Natural killer cell treated with Interleukin-12 subunit alpha and Interleukin-12 subunit beta and Interleukin-15 and Interleukin-18, amount 100 ng/mL, for 72 hours (primary cell): ENCODE measurements at regions not wholly inside any gene's neighbourhood (a gene's known extent, or its start where the extent isn't known, plus 50 kb on each side); places are given as distances from the start of the nearest gene placed in this dataset.

Source experiments
- ATAC-seq, 2 donors: fragments of 150-1000 bp; cut with Tn5 transposase in 1 of 2; sonication (Bioruptor Pico), chemical (Tn5 transposase) in 1 of 2; 2 replicates each; pipeline ENCODE4 v1.10.0; 2021
- DNase-seq: peaks from one replicate; pipeline ENCODE4 v3.0.0; 2022; ENCODE audit warnings: low spot score
- H3K27ac Mint-ChIP-seq, 2 donors: 1 replicate in 1 of 2; 2 replicates in 1 of 2; pipeline ENCODE4 v1.8.0; 2022; ENCODE audit warnings: mixed read lengths in 2 of 2, mild to moderate bottlenecking in 1 of 2, moderate library complexity in 1 of 2
- H3K27me3 Mint-ChIP-seq, 2 donors: 1 replicate in 1 of 2; 2 replicates in 1 of 2; pipeline ENCODE4 v1.8.0; 2022; ENCODE audit warnings: mixed read lengths in 2 of 2
- H3K36me3 Mint-ChIP-seq: one replicate; pipeline ENCODE4 v1.8.0; 2022; ENCODE audit warnings: mixed read lengths
- H3K4me1 Mint-ChIP-seq, 2 donors: 1 replicate in 1 of 2; 2 replicates in 1 of 2; pipeline ENCODE4 v1.8.0; 2022; ENCODE audit warnings: low read depth in 2 of 2, mixed read lengths in 2 of 2, mild to moderate bottlenecking in 1 of 2
- H3K4me3 Mint-ChIP-seq: one replicate; pipeline ENCODE4 v1.8.0; 2022; ENCODE audit warnings: mixed read lengths
- H3K9me3 Mint-ChIP-seq: 2 replicates; pipeline ENCODE4 v1.8.0; 2022; ENCODE audit warnings: mixed read lengths

GRCh38 chr6:22852101-22852500, 282.7 kb downstream of the HDGFL1 start:
- no peak overlapping the region for H3K4me3 Mint-ChIP-seq
- no peaks in the 10 kb centered on the region for H3K36me3 Mint-ChIP-seq
- DNase-seq (no peak), ATAC-seq (no peak)
- H3K9me3 Mint-ChIP-seq: peaks cover 2% of the 10 kb centered on the region
- H3K27me3 Mint-ChIP-seq: no peaks in the 10 kb centered on the region
- H3K27ac Mint-ChIP-seq: no peak overlapping the region
- H3K4me1 Mint-ChIP-seq: no peaks in the 10 kb centered on the region

- H3K9me3 Mint-ChIP-seq: peaks cover 5% of the 10 kb centered on the region
- DNase-seq: no peak
- no peak overlapping the region for H3K27ac Mint-ChIP-seq
- no peaks in the 10 kb centered on the region for H3K36me3 Mint-ChIP-seq
- no peaks in the 10 kb centered on the region for H3K27me3 Mint-ChIP-seq
- no peak overlapping the region for H3K4me3 Mint-ChIP-seq
- no peak for ATAC-seq
- no peaks in the 10 kb centered on the region for H3K4me1 Mint-ChIP-seq
Measured at GRCh38 chr6:22873513-22874136, 304.3 kb downstream of the HDGFL1 start.

GRCh38 chr6:22875845-22876244, 306.5 kb downstream of the HDGFL1 start:
- ATAC-seq: no peak

GRCh38 chr6:22878324-22878701, 308.9 kb downstream of the HDGFL1 start:
- peaks cover 2% of the 10 kb centered on the region for H3K9me3 Mint-ChIP-seq

More at GRCh38 chr6:22875845-22876244, 306.5 kb downstream of the HDGFL1 start:
- Mint-ChIP-seq H3K9me3 (peaks cover 5% of the 10 kb centered on the region), H3K27ac (no peak overlapping the region), H3K27me3 (no peaks in the 10 kb centered on the region), H3K4me1 (no peaks in the 10 kb centered on the region), H3K4me3 (no peak overlapping the region), H3K36me3 (no peaks in the 10 kb centered on the region)
- DNase-seq: no peak

GRCh38 chr6:22878706-22879105, 309.3 kb downstream of the HDGFL1 start:
- Mint-ChIP-seq H3K9me3 (peaks cover 4% of the 10 kb centered on the region), H3K27ac (no peak overlapping the region), H3K4me1 (no peaks in the 10 kb centered on the region), H3K36me3 (no peaks in the 10 kb centered on the region), H3K27me3 (no peaks in the 10 kb centered on the region), H3K4me3 (no peak overlapping the region)
- DNase-seq: no peak
- ATAC-seq: no peak

More at GRCh38 chr6:22878324-22878701, 308.9 kb downstream of the HDGFL1 start:
- no peak overlapping the region for H3K27ac Mint-ChIP-seq
- no peaks in the 10 kb centered on the region for H3K4me1 Mint-ChIP-seq
- no peak overlapping the region for H3K4me3 Mint-ChIP-seq
- H3K36me3 Mint-ChIP-seq: no peaks in the 10 kb centered on the region
- no peaks in the 10 kb centered on the region for H3K27me3 Mint-ChIP-seq
- no peak for DNase-seq
- no peak for ATAC-seq

- ATAC-seq (no peak), DNase-seq (no peak)
- Mint-ChIP-seq H3K4me3 (no peak overlapping the region), H3K27me3 (no peaks in the 10 kb centered on the region), H3K4me1 (no peaks in the 10 kb centered on the region), H3K27ac (no peak overlapping the region), H3K9me3 (peaks cover 10% of the 10 kb centered on the region), H3K36me3 (peaks cover 6% of the 10 kb centered on the region)
Measured at GRCh38 chr6:22880686-22881433, 311.5 kb downstream of the HDGFL1 start.

GRCh38 chr6:22882581-22882980, 313.2 kb downstream of the HDGFL1 start:
- H3K9me3 Mint-ChIP-seq: peaks cover 7% of the 10 kb centered on the region
- no peak for ATAC-seq

GRCh38 chr6:22883061-22883717, 313.8 kb downstream of the HDGFL1 start:
- DNase-seq (no peak), ATAC-seq (no peak)
- peaks cover 6% of the 10 kb centered on the region for H3K36me3 Mint-ChIP-seq
- peaks cover 7% of the 10 kb centered on the region for H3K9me3 Mint-ChIP-seq
- no peak overlapping the region for H3K4me3 Mint-ChIP-seq
- no peak overlapping the region for H3K27ac Mint-ChIP-seq
- H3K27me3 Mint-ChIP-seq: no peaks in the 10 kb centered on the region
- no peaks in the 10 kb centered on the region for H3K4me1 Mint-ChIP-seq

More at GRCh38 chr6:22882581-22882980, 313.2 kb downstream of the HDGFL1 start:
- Mint-ChIP-seq H3K36me3 (peaks cover 6% of the 10 kb centered on the region), H3K4me3 (no peak overlapping the region), H3K27me3 (no peaks in the 10 kb centered on the region), H3K27ac (no peak overlapping the region), H3K4me1 (no peaks in the 10 kb centered on the region)
- DNase-seq: no peak

GRCh38 chr6:22884456-22884855, 315.1 kb downstream of the HDGFL1 start:
- no peak overlapping the region for H3K27ac Mint-ChIP-seq
- ATAC-seq: no peak
- H3K9me3 Mint-ChIP-seq: peaks cover 7% of the 10 kb centered on the region
- no peak for DNase-seq
- H3K4me3 Mint-ChIP-seq: no peak overlapping the region
- H3K4me1 Mint-ChIP-seq: no peaks in the 10 kb centered on the region
- H3K27me3 Mint-ChIP-seq: no peaks in the 10 kb centered on the region
- peaks cover 6% of the 10 kb centered on the region for H3K36me3 Mint-ChIP-seq

GRCh38 chr6:22886650-22887581, 317.6 kb downstream of the HDGFL1 start:
- DNase-seq: no peak
- peaks cover 7% of the 10 kb centered on the region for H3K9me3 Mint-ChIP-seq
- H3K27me3 Mint-ChIP-seq: no peaks in the 10 kb centered on the region
- H3K36me3 Mint-ChIP-seq: peaks cover 6% of the 10 kb centered on the region
- no peaks in the 10 kb centered on the region for H3K4me1 Mint-ChIP-seq
- no peak overlapping the region for H3K4me3 Mint-ChIP-seq
- H3K27ac Mint-ChIP-seq: no peak overlapping the region
- ATAC-seq: no peak

GRCh38 chr6:22888163-22888752, 318.9 kb downstream of the HDGFL1 start:
- Mint-ChIP-seq H3K27me3 (no peaks in the 10 kb centered on the region), H3K9me3 (peaks cover 7% of the 10 kb centered on the region), H3K4me3 (no peak overlapping the region), H3K4me1 (no peaks in the 10 kb centered on the region), H3K27ac (no peak overlapping the region), H3K36me3 (peaks cover 6% of the 10 kb centered on the region)
- ATAC-seq: no peak
- no peak for DNase-seq

- H3K27ac Mint-ChIP-seq: no peak overlapping the region
- H3K4me1 Mint-ChIP-seq: no peaks in the 10 kb centered on the region
- H3K27me3 Mint-ChIP-seq: no peaks in the 10 kb centered on the region
- DNase-seq (no peak), ATAC-seq (no peak)
- no peaks in the 10 kb centered on the region for H3K36me3 Mint-ChIP-seq
- H3K4me3 Mint-ChIP-seq: no peak overlapping the region
- no peaks in the 10 kb centered on the region for H3K9me3 Mint-ChIP-seq
Measured at GRCh38 chr6:22891934-22892333, 322.6 kb downstream of the HDGFL1 start.

- Mint-ChIP-seq H3K36me3 (no peaks in the 10 kb centered on the region), H3K9me3 (no peaks in the 10 kb centered on the region), H3K4me3 (no peak overlapping the region), H3K27ac (no peak overlapping the region), H3K4me1 (no peaks in the 10 kb centered on the region), H3K27me3 (no peaks in the 10 kb centered on the region)
- DNase-seq (no peak), ATAC-seq (no peak)
Measured at GRCh38 chr6:22892452-22892851, 323.1 kb downstream of the HDGFL1 start.
